Prostate gland (tissue), 2 donors: ENCODE measurements at regions not wholly inside any gene's neighbourhood (a gene's known extent, or its start where the extent isn't known, plus 50 kb on each side); places are given as distances from the start of the nearest gene placed in this dataset.

Experiments
- POLR2AphosphoS5 ChIP-seq: sonication (generic); formaldehyde crosslinking; IDR thresholded peaks from one replicate; pipeline ENCODE4 v1.6.1; 2017; ENCODE audit warnings: antibody characterized with exemption
- TF ChIP-seq, protein P1 (sequence below), 4 experiments: fragments of 200-600 bp in 2 of 4; fragments of 450-650 bp in 2 of 4; sonication (generic) in 2 of 4; IDR thresholded peaks; 1 replicate in 3 of 4; 2 replicates in 1 of 4; pipeline ENCODE4 v1.5.1; 2016 to 2019; ENCODE audit warnings: antibody characterized with exemption in 4 of 4, mild to moderate bottlenecking in 2 of 4, moderate library complexity in 2 of 4

GRCh38 chr5:166553778-166554177 is 1737.7 kb upstream of the WWC1 start:
- TF ChIP-seq, protein P1, sequence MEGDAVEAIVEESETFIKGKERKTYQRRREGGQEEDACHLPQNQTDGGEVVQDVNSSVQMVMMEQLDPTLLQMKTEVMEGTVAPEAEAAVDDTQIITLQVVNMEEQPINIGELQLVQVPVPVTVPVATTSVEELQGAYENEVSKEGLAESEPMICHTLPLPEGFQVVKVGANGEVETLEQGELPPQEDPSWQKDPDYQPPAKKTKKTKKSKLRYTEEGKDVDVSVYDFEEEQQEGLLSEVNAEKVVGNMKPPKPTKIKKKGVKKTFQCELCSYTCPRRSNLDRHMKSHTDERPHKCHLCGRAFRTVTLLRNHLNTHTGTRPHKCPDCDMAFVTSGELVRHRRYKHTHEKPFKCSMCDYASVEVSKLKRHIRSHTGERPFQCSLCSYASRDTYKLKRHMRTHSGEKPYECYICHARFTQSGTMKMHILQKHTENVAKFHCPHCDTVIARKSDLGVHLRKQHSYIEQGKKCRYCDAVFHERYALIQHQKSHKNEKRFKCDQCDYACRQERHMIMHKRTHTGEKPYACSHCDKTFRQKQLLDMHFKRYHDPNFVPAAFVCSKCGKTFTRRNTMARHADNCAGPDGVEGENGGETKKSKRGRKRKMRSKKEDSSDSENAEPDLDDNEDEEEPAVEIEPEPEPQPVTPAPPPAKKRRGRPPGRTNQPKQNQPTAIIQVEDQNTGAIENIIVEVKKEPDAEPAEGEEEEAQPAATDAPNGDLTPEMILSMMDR (IDR thresholded peaks at IDR 0.05) = no peak
- no peak for TF ChIP-seq POLR2AphosphoS5
